ENCODE measurements at regions not wholly inside any gene's neighbourhood (a gene's known extent, or its start where the extent isn't known, plus 50 kb on each side); places are given as distances from the start of the nearest gene placed in this dataset.

DNA sequence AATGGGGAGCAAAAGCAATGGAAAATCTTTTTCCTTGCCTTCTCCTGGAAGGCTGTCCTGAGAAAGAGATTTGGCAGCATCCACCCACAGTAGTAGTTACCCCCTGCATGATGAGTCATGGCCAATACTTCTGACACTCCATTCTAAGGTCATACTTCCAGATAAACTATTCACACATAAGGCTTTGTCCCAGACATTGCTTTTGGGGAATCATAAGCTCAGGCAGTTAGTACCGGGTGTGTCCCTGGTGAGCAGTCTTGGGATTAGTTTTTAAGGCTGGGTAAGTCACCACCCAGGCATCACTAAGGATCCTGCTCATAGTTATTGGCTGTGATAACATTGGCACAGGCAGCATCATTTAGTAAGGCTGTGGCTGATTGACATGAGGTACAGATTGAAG is 160.6 kb upstream of the GGTLC1 start:
- no peak overlapping the region for H3K27ac Mint-ChIP-seq (ENCODE audit: unreplicated experiment)
- Histone ChIP-seq H3K27me3 (replicated peaks; ENCODE audit: control insufficient read depth, insufficient read depth, low read length) (no peaks in the 10 kb centered on the region), H3K4me1 (no peaks in the 10 kb centered on the region), H3K9me3 (no peaks in the 10 kb centered on the region), H3K4me3 (ENCODE audit: low read depth, low read length) (no peak overlapping the region), H3K36me3 (ENCODE audit: control insufficient read depth, insufficient read depth, low read length) (no peaks in the 10 kb centered on the region)
- H3K36me3 Mint-ChIP-seq (ENCODE audit: insufficient read depth, unreplicated experiment) = no peaks in the 10 kb centered on the region
- TF ChIP-seq, protein P1, sequence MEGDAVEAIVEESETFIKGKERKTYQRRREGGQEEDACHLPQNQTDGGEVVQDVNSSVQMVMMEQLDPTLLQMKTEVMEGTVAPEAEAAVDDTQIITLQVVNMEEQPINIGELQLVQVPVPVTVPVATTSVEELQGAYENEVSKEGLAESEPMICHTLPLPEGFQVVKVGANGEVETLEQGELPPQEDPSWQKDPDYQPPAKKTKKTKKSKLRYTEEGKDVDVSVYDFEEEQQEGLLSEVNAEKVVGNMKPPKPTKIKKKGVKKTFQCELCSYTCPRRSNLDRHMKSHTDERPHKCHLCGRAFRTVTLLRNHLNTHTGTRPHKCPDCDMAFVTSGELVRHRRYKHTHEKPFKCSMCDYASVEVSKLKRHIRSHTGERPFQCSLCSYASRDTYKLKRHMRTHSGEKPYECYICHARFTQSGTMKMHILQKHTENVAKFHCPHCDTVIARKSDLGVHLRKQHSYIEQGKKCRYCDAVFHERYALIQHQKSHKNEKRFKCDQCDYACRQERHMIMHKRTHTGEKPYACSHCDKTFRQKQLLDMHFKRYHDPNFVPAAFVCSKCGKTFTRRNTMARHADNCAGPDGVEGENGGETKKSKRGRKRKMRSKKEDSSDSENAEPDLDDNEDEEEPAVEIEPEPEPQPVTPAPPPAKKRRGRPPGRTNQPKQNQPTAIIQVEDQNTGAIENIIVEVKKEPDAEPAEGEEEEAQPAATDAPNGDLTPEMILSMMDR (IDR thresholded peaks at IDR 0.05; ENCODE audit: insufficient read depth in 1 of 2, low read depth in 1 of 2, low read length in 1 of 2, severe bottlenecking in 1 of 2, unreplicated experiment in 1 of 2) = no peak
- ChIA-PET POLR2A (no interaction called here), CTCF (interaction anchor here (1.5 kb wide), 1 partner anchor 12 kb away, joined by 4 read pairs; no protein-coding TSS in a partner anchor)
- DNase-seq = no peak
- H3K4me3 Mint-ChIP-seq (ENCODE audit: unreplicated experiment) = no peak overlapping the region
- intact Hi-C loops (cut with micrococcal nuclease; ENCODE audit: unreplicated experiment) = no loop called here
- H3K27me3 Mint-ChIP-seq (ENCODE audit: insufficient read depth, unreplicated experiment) = peaks cover 17% of the 10 kb centered on the region
- no peaks in the 10 kb centered on the region for H3K9me3 Mint-ChIP-seq (ENCODE audit: unreplicated experiment)
- H3K4me1 Mint-ChIP-seq (ENCODE audit: low read depth, unreplicated experiment) = no peaks in the 10 kb centered on the region
- BruUV-seq (replicated peaks) = no TSS peak

DNA sequence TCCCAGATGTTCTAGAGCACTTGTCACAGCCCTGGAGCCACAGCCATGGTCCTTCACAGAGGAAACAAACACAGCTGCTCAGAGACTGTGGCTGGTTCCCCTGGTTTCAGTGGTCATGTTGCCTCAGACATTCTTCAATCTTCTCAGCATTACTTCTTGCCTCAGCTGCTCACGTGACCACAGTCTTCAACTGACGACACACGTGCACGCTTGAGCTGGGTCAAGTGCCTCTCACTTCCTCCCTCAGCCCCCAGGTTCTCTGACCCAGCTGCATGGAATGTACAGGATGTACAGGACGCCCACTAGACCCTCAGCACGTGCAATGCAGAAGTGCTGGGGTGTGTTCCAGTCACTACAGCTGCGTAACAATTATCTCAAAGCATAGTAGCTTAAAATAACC is 159.8 kb upstream of the GGTLC1 start:
- peaks cover 16% of the 10 kb centered on the region for H3K27me3 Mint-ChIP-seq (ENCODE audit: insufficient read depth, unreplicated experiment)
- TF ChIP-seq, protein P1 (IDR thresholded peaks at IDR 0.05; ENCODE audit: insufficient read depth in 1 of 2, low read depth in 1 of 2, low read length in 1 of 2, severe bottlenecking in 1 of 2, unreplicated experiment in 1 of 2) = no peak
- CTCF ChIA-PET = no interaction called here
- no TSS peak for BruUV-seq (replicated peaks)
- H3K36me3 Mint-ChIP-seq (ENCODE audit: insufficient read depth, unreplicated experiment) = no peaks in the 10 kb centered on the region
- POLR2A ChIA-PET = no interaction called here
- intact Hi-C loops (cut with micrococcal nuclease; ENCODE audit: unreplicated experiment) = no loop called here
- H3K9me3 Mint-ChIP-seq (ENCODE audit: unreplicated experiment) = no peaks in the 10 kb centered on the region
- no peaks in the 10 kb centered on the region for H3K4me1 ChIP-seq
- DNase-seq = no peak
- H3K4me1 Mint-ChIP-seq (ENCODE audit: low read depth, unreplicated experiment) = no peaks in the 10 kb centered on the region
- no peak overlapping the region for H3K27ac Mint-ChIP-seq (ENCODE audit: unreplicated experiment)
- no peaks in the 10 kb centered on the region for H3K27me3 ChIP-seq (replicated peaks; ENCODE audit: control insufficient read depth, insufficient read depth, low read length)
- no peaks in the 10 kb centered on the region for H3K9me3 ChIP-seq
- H3K36me3 ChIP-seq (ENCODE audit: control insufficient read depth, insufficient read depth, low read length) = no peaks in the 10 kb centered on the region
- H3K4me3 Mint-ChIP-seq (ENCODE audit: unreplicated experiment) = no peak overlapping the region
- H3K4me3 ChIP-seq (ENCODE audit: low read depth, low read length) = no peak overlapping the region

DNA sequence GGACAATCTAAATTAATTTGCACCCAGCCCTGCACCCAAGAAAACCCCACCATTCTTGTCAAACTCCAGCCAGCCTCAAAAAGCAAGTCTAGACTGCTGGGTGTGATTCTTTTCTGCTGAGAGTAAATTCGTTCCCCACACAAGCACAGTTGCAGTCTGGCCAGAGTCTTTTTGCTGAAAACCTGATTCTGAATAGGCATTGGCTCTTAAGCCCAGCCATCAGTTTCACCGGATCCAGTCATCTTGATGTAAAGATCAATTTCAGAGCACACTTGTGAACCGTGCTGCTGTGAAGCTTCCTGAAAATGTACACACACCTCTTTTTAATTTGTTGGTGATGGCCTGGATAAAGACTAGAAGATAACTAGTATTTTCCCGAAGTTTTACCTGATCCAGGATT is 159.4 kb upstream of the GGTLC1 start:
- no peaks in the 10 kb centered on the region for H3K9me3 Mint-ChIP-seq (ENCODE audit: unreplicated experiment)
- no peaks in the 10 kb centered on the region for H3K4me1 Mint-ChIP-seq (ENCODE audit: low read depth, unreplicated experiment)
- H3K36me3 ChIP-seq (ENCODE audit: control insufficient read depth, insufficient read depth, low read length) = no peaks in the 10 kb centered on the region
- no peak overlapping the region for H3K4me3 Mint-ChIP-seq (ENCODE audit: unreplicated experiment)
- no peak overlapping the region for H3K4me3 ChIP-seq (ENCODE audit: low read depth, low read length)
- BruUV-seq (replicated peaks) = no TSS peak
- H3K9me3 ChIP-seq = no peaks in the 10 kb centered on the region
- no peaks in the 10 kb centered on the region for H3K4me1 ChIP-seq
- no peaks in the 10 kb centered on the region for H3K36me3 Mint-ChIP-seq (ENCODE audit: insufficient read depth, unreplicated experiment)
- H3K27ac Mint-ChIP-seq (ENCODE audit: unreplicated experiment) = no peak overlapping the region
- H3K27me3 ChIP-seq (replicated peaks; ENCODE audit: control insufficient read depth, insufficient read depth, low read length) = no peaks in the 10 kb centered on the region
- DNase-seq = no peak
- intact Hi-C loops (cut with micrococcal nuclease; ENCODE audit: unreplicated experiment) = no loop called here
- TF ChIP-seq, protein P1 (IDR thresholded peaks at IDR 0.05; ENCODE audit: insufficient read depth in 1 of 2, low read depth in 1 of 2, low read length in 1 of 2, severe bottlenecking in 1 of 2, unreplicated experiment in 1 of 2) = no peak
- H3K27me3 Mint-ChIP-seq (ENCODE audit: insufficient read depth, unreplicated experiment) = peaks cover 14% of the 10 kb centered on the region
- ChIA-PET POLR2A (no interaction called here), CTCF (no interaction called here)

Measured in Caco-2 (cell line).